GM18861 (cell line): ENCODE measurements at regions not wholly inside any gene's neighbourhood (a gene's known extent, or its start where the extent isn't known, plus 50 kb on each side); places are given as distances from the start of the nearest gene placed in this dataset.
"Not testable (repeated sequence)": the region's sequence is repeated elsewhere in the genome, so short reads cannot be mapped to it uniquely, and the experiment has no call there.

ENCODE experiments used
- ATAC-seq: cut with Tn5 transposase; IDR thresholded peaks from one replicate; pipeline ENCODE4 v1.9.1; 2021; ENCODE audit not compliant: unreplicated experiment

- ATAC-seq = no peak
Measured at GRCh38 chr4:164287173-164287572, 466.8 kb upstream of the SMIM31 start.

GRCh38 chr4:164288578-164288977, 465.4 kb upstream of the SMIM31 start:
- no peak for ATAC-seq

- ATAC-seq = no peak
Measured at GRCh38 chr4:164293203-164293602, 460.7 kb upstream of the SMIM31 start.

- ATAC-seq = no peak
Measured at GRCh38 chr4:164293743-164294142, 460.2 kb upstream of the SMIM31 start.

- ATAC-seq = no peak
Measured at GRCh38 chr4:164301430-164301829, 452.5 kb upstream of the SMIM31 start.

DNA sequence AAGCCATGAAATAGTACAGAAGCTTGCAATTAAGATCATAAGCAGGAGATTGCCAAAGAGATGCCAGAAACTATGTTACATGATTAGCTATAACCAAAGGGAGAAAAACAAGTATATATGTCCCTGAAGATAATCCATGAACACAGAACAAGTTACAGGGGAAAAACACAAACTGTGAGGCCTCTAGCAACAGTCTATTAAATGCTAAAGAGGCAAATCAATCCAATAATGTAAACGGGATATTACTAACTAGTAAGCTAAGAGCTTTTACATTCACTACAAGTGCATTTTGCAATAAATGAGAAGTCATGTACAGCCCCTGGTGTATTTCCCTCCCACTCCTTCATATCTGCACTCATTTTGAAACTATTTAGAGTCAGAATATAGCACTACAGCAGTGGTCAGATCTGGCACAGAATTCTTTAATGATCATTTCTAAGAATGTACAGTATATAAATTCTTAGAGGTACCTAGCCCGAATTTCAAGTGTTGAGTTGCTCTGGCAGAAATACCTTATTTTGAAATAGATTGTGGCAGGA, 449.8 kb upstream of the SMIM31 start:
- peak; percentile 83 for ATAC-seq

GRCh38 chr4:164304861-164305260, 449.1 kb upstream of the SMIM31 start:
- ATAC-seq = no peak

DNA sequence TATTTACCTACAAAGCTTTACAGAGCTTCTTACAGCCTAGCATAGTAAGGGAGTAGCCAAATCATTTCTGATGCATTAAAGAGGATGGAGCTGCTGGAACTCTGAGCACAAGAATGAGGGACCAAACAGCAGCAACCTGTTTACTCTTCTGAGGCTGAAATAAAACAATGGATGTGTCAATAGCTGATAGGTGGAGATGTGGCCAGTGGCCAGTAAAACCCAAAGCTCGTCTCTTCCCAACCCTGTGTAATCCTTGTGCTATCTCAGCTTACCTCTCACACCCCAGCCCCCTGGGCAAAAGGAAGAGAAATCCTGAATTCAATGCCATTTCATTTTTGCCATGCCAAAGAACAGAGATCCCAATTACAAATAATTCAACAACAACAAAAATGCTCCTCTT, 446.7 kb upstream of the SMIM31 start:
- no peak for ATAC-seq

GRCh38 chr4:164312671-164313070, 441.3 kb upstream of the SMIM31 start:
- no peak for ATAC-seq

DNA sequence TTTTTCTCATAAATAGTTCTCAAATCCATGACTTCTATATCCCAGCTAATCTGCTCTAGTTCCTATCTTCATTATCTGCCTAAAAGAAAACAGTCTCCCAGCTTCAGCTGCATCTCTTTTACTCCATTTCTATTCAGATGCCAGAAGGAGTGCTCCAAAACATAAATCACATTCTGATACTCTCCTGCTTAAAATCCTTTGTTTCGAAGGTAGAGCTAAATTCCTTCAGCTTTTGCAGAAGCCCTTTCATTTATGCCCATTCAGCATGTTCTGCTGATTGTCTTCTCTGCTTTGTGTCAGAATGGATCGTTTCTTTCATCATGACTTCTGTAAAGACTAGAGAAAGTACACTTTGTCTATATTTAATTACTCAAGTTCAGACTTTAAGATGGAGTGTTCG, 440.1 kb upstream of the SMIM31 start:
- ATAC-seq = no peak

- ATAC-seq = no peak
Measured at GRCh38 chr4:164318350-164318749, 435.6 kb upstream of the SMIM31 start.

GRCh38 chr4:164319688-164320087, 434.2 kb upstream of the SMIM31 start:
- no peak for ATAC-seq

GRCh38 chr4:164320847-164321246, 433.1 kb upstream of the SMIM31 start:
- no peak for ATAC-seq

DNA sequence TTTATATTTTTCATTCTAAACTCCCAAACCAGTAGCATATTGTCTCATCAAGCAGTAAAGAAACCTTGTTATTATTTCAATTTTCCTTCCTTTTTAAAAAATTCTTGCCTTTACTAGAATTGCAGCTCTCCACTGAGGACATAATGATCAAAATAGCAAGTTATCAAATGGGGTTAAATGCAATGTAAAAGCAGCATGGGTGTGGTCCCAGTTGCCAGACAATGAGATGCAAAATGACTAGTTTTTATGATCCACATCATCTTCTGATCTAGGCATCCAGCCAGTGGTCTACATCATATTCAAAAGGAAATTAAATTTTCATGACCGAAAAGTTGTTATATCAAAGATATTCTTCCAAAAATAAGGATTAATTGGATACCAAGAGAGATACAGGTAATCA, 427.9 kb upstream of the SMIM31 start:
- no peak for ATAC-seq

DNA sequence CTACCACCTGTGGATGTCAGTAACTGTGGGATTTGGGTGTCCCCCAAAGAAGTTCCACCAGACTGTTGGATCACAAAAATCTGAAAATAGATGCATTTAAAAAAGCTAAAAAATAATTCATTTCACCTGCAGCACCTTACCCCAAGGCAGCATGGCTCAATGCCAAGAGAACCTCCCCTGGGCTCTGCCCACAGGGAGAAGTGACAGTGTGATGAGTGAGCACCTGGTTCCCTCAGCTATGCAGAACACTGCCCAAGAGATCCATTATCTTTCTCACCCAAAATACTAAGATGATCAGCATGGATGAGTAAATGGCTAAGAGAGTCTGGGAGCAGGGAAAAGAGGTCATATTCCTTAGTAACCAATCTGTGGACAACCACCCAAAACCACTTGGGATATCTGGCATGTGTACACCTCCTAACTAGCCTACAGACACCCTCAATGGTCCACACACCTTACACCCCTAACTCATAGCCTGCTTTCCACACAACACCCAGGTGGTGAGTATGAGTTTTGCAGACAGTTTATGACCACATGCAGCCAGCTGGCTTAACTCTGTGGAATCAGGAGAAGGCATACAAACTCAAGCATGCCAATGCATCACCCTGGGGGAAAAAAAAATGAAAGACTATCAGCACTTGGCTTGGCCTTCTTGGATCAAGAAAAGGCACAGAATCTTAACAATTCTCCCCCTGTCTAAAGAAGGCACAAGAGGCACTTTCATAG, 416.5 kb upstream of the SMIM31 start:
- no peak for ATAC-seq

GRCh38 chr4:164343472-164343976, 410.4 kb upstream of the SMIM31 start:
- no peak for ATAC-seq

DNA sequence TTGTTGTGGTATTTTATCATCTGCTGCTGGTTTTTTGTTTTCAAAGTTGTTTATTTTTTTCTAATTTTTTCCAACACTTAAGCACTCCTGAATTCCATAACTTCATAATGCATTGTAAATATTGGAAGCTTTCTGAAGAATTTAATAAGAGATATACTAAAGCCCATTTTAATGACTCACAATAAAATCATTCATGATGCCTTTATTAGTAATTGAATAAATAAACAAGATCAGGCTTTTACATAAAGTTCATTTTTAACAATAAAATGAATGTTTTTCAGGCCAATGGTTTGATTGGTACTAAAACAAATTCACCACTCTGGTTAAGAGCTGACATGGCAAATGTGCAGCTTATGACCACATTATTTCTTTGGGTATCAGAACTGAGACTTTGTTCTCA, 408.2 kb upstream of the SMIM31 start:
- no peak for ATAC-seq

DNA sequence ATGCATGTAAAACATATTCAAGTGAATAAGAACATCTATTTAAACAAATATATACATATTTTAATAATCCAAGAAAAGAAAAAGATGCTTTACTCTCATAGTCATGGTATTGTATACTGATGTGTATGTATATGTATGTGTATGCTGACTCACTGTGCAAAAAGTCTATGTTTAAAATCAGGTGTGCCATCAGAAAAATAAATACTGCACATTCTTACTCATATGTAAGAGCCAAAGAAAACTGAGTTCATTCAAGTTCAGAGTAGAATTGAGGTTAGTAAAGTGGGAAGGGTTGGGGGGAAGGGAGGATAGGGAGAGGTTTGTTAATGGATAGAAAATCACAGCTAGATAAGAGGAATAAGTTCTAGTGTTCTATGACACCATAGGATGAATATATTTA, 403.9 kb upstream of the SMIM31 start:
- no peak for ATAC-seq

- ATAC-seq = not testable (repeated sequence)
Measured at GRCh38 chr4:164350716-164351115, 403.2 kb upstream of the SMIM31 start.

DNA sequence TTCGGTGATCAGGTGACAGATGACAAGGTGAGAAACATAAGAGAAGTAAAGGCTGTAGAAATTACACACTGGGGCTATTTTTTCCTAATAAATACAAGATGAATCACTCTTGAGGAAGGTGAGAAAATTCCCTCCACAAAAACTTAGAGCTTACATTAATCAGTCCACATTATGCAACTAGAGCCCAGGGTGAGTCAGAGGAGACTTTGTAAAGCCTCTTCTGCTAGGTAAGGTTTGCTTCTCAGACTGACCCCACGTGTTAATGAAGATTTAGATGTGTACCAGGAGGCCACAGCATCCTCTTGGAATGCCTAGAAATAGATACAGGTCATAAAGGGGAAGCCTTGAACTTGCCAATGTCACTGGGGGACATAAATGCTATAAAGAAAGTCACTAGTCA, 396.0 kb upstream of the SMIM31 start:
- no peak for ATAC-seq

- ATAC-seq = no peak
Measured at GRCh38 chr4:164358400-164358799, 395.5 kb upstream of the SMIM31 start.

- no peak for ATAC-seq
Measured at GRCh38 chr4:164359881-164360280, 394.1 kb upstream of the SMIM31 start.

DNA sequence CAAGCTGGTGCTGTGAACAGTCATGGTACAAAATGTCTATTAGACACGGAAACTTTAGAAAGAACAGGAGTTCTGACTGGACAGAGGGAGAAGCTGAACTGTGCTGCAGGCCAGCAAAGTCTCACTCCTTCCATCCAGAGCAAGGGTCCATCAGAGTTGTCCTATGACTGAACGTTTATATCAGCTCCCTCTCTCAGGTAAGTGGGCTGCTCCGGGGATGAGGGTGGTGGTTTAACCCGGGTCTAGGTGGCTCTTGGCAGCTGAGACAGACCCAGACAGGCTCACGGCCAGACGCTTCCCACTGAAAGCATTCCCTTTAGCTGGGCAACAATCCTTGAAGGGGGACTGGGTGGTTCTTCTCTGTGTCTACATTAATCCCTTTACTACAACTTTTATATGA, 385.0 kb upstream of the SMIM31 start:
- no peak for ATAC-seq
